SKM-1 (cell line): ENCODE measurements at regions not wholly inside any gene's neighbourhood (a gene's known extent, or its start where the extent isn't known, plus 50 kb on each side); places are given as distances from the start of the nearest gene placed in this dataset.
A peak's percentile ranks its signal among the peaks of the same experiment; 100 is the strongest.
"Not testable (repeated sequence)": the region's sequence is repeated elsewhere in the genome, so short reads cannot be mapped to it uniquely, and the experiment has no call there.

Experiments
- DNase-seq: peaks from one replicate; lab custom pipeline; 2025; ENCODE audit not compliant: unreplicated experiment; lab: John Stamatoyannopoulos, UW

GRCh38 chr1:65062339-65062738 is 85.7 kb upstream of the AK4 start:
- no peak for DNase-seq

GRCh38 chr1:65063025-65063424 is 85.0 kb upstream of the AK4 start:
- DNase-seq, result no peak

- no peak for DNase-seq
Measured at GRCh38 chr1:65064981-65065380, 83.0 kb upstream of the AK4 start.

- DNase-seq, result no peak
Measured at GRCh38 chr1:65065524-65066418, 82.2 kb upstream of the AK4 start.

GRCh38 chr1:65066419-65066765 is 81.6 kb upstream of the AK4 start:
- no peak for DNase-seq

- DNase-seq, result peak; percentile 56
Measured at GRCh38 chr1:65066766-65067490, 81.1 kb upstream of the AK4 start.

- DNase-seq, result peak; percentile 28
Measured at GRCh38 chr1:65067491-65068201, 80.4 kb upstream of the AK4 start.

- no peak for DNase-seq
Measured at GRCh38 chr1:65068202-65069010, 79.6 kb upstream of the AK4 start.

- no peak for DNase-seq
Measured at GRCh38 chr1:65069011-65069565, 78.9 kb upstream of the AK4 start.

- no peak for DNase-seq
Measured at GRCh38 chr1:65072845-65073244, 75.2 kb upstream of the AK4 start.

- peak; percentile 62 for DNase-seq
Measured at GRCh38 chr1:65075123-65075976, 72.7 kb upstream of the AK4 start.

GRCh38 chr1:65077369-65077768 is 70.6 kb upstream of the AK4 start:
- no peak for DNase-seq

- DNase-seq, result no peak
Measured at GRCh38 chr1:65079941-65080340, 68.1 kb upstream of the AK4 start.

- no peak for DNase-seq
Measured at GRCh38 chr1:65082346-65083040, 65.5 kb upstream of the AK4 start.

GRCh38 chr1:65083263-65083896 is 64.6 kb upstream of the AK4 start:
- DNase-seq, result no peak

- no peak for DNase-seq
Measured at GRCh38 chr1:65084066-65084465, 63.9 kb upstream of the AK4 start.

- not testable (repeated sequence) for DNase-seq
Measured at GRCh38 chr1:65087519-65087918, 60.5 kb upstream of the AK4 start.

- no peak for DNase-seq
Measured at GRCh38 chr1:65090406-65090805, 57.6 kb upstream of the AK4 start.

- DNase-seq, result no peak
Measured at GRCh38 chr1:65092691-65093090, 55.3 kb upstream of the AK4 start.
